ENCODE measurements at regions not wholly inside any gene's neighbourhood (a gene's known extent, or its start where the extent isn't known, plus 50 kb on each side); places are given as distances from the start of the nearest gene placed in this dataset.

DNA sequence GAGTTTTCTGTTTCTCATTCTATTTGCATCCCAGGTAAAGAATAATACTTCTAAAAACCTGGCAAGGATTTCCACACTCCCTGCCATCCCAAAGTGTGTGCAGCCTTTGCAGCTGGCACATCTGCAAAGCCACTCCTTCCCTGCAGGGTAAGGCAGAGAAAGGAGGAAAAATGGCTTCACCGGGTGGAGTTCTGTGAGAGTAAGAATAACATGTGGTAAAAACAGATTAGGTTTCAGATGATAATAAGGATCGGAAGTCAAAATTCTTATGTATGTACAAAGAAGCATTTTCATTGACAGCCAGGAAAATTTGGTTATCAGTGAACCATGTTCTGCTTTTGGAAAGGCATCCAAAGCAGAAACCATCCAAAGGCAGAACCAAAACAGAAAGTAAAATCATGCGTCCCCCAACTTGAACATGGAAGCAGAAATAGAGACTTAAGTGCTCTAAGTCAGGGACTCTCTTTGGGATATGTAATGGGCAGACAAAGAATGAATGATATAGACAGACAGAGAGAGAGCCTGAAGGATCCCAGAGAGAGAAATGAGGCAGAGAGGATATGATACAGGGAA is 192.6 kb upstream of the CCDC196 start:
- Histone ChIP-seq H3K4me2 (ENCODE audit: extremely low read depth, insufficient read depth, low read length) (no peak overlapping the region), H3K4me1 (ENCODE audit: control insufficient read depth, extremely low read depth, insufficient read depth, low read length) (no peaks in the 10 kb centered on the region), H3K27ac (ENCODE audit: insufficient read depth, low read length) (no peak overlapping the region), H3K9me3 (ENCODE audit: control insufficient read depth, insufficient read depth, low read depth, low read length) (no peaks in the 10 kb centered on the region), H4K20me1 (ENCODE audit: control insufficient read depth, extremely low read depth, insufficient read depth, low read length) (no peaks in the 10 kb centered on the region), H3K4me3 (replicated peaks in 1 of 4; ENCODE audit: control extremely low read depth in 1 of 4, insufficient read depth in 1 of 4, low read depth in 3 of 4, low read length in 4 of 4) (no peak overlapping the region), H2AFZ (ENCODE audit: low read length) (no peak overlapping the region), H3K36me3 (ENCODE audit: control insufficient read depth, insufficient read depth, low read length) (no peaks in the 10 kb centered on the region), H3K27me3 (ENCODE audit: control insufficient read depth, insufficient read depth, low read length) (no peaks in the 10 kb centered on the region), H3K9ac (ENCODE audit: insufficient read depth, low read length) (no peak overlapping the region), H3K79me2 (ENCODE audit: control insufficient read depth, insufficient read depth, low read length) (no peaks in the 10 kb centered on the region)
- TF ChIP-seq, protein P1, sequence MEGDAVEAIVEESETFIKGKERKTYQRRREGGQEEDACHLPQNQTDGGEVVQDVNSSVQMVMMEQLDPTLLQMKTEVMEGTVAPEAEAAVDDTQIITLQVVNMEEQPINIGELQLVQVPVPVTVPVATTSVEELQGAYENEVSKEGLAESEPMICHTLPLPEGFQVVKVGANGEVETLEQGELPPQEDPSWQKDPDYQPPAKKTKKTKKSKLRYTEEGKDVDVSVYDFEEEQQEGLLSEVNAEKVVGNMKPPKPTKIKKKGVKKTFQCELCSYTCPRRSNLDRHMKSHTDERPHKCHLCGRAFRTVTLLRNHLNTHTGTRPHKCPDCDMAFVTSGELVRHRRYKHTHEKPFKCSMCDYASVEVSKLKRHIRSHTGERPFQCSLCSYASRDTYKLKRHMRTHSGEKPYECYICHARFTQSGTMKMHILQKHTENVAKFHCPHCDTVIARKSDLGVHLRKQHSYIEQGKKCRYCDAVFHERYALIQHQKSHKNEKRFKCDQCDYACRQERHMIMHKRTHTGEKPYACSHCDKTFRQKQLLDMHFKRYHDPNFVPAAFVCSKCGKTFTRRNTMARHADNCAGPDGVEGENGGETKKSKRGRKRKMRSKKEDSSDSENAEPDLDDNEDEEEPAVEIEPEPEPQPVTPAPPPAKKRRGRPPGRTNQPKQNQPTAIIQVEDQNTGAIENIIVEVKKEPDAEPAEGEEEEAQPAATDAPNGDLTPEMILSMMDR (conservative IDR thresholded peaks at IDR 0.05 in 1 of 2, IDR thresholded peaks at IDR 0.05 in 1 of 2; ENCODE audit: low read depth in 1 of 2, low read length in 2 of 2): no peak
- no peak for TF ChIP-seq EZH2 (IDR thresholded peaks at IDR 0.05; ENCODE audit: low read length, missing control alignments)
- no peak for DNase-seq (ENCODE audit: low read depth in 2 of 2)

DNA sequence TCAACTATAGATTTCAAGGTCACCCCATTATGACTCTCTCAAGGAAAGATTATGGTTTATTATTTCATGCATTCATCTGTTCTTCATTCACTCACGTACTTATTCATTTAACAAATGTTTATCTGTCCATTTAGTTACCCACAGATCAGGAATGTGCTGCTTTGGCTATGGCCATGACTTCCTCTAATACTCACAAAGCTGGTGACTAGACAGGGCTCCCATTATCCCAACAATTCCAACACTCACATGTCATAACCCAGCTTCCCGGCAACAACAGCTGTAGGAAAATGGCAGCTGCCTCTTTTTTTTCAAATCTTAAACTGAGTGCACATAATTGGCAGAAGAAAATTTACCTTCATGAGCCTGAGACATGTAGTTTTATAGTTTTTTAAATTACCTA is 190.8 kb upstream of the CCDC196 start:
- Histone ChIP-seq H3K27ac (ENCODE audit: insufficient read depth, low read length) (no peak overlapping the region), H3K27me3 (ENCODE audit: control insufficient read depth, insufficient read depth, low read length) (no peaks in the 10 kb centered on the region), H4K20me1 (ENCODE audit: control insufficient read depth, extremely low read depth, insufficient read depth, low read length) (no peaks in the 10 kb centered on the region), H3K9me3 (ENCODE audit: control insufficient read depth, insufficient read depth, low read depth, low read length) (no peaks in the 10 kb centered on the region), H3K79me2 (ENCODE audit: control insufficient read depth, insufficient read depth, low read length) (no peaks in the 10 kb centered on the region), H3K4me1 (ENCODE audit: control insufficient read depth, extremely low read depth, insufficient read depth, low read length) (no peaks in the 10 kb centered on the region), H3K4me2 (ENCODE audit: extremely low read depth, insufficient read depth, low read length) (no peak overlapping the region), H3K4me3 (replicated peaks in 1 of 4; ENCODE audit: control extremely low read depth in 1 of 4, insufficient read depth in 1 of 4, low read depth in 3 of 4, low read length in 4 of 4) (no peak overlapping the region), H3K36me3 (ENCODE audit: control insufficient read depth, insufficient read depth, low read length) (no peaks in the 10 kb centered on the region), H2AFZ (ENCODE audit: low read length) (no peak overlapping the region), H3K9ac (ENCODE audit: insufficient read depth, low read length) (no peak overlapping the region)
- TF ChIP-seq EZH2 (IDR thresholded peaks at IDR 0.05; ENCODE audit: low read length, missing control alignments): no peak
- TF ChIP-seq, protein P1 (conservative IDR thresholded peaks at IDR 0.05 in 1 of 2, IDR thresholded peaks at IDR 0.05 in 1 of 2; ENCODE audit: low read depth in 1 of 2, low read length in 2 of 2): no peak
- DNase-seq (ENCODE audit: low read depth in 2 of 2): no peak

DNA sequence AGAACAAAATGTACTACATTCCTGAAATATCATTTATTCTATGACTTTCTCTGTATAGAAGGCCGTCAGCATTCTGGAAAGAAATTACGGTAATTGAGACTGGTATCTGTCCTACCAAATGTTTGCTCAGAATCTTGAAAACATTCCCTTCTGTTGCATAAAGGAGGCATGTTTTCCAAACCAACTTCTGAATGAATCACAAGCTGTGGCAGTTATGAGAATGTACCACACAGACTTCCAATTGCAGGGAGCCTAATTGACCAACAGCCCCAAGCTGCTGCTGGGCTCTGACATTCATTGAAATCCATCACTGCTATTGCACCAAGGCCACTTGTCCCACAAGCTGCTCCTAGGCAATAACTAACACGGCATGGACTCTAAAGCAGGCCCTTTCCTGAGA is 185.3 kb upstream of the CCDC196 start:
- Histone ChIP-seq H3K27me3 (ENCODE audit: control insufficient read depth, insufficient read depth, low read length) (no peaks in the 10 kb centered on the region), H3K9me3 (ENCODE audit: control insufficient read depth, insufficient read depth, low read depth, low read length) (no peaks in the 10 kb centered on the region), H3K4me1 (ENCODE audit: control insufficient read depth, extremely low read depth, insufficient read depth, low read length) (no peaks in the 10 kb centered on the region), H3K9ac (ENCODE audit: insufficient read depth, low read length) (no peak overlapping the region), H4K20me1 (ENCODE audit: control insufficient read depth, extremely low read depth, insufficient read depth, low read length) (no peaks in the 10 kb centered on the region), H2AFZ (ENCODE audit: low read length) (no peak overlapping the region), H3K4me3 (replicated peaks in 1 of 4; ENCODE audit: control extremely low read depth in 1 of 4, insufficient read depth in 1 of 4, low read depth in 3 of 4, low read length in 4 of 4) (no peak overlapping the region), H3K27ac (ENCODE audit: insufficient read depth, low read length) (no peak overlapping the region), H3K36me3 (ENCODE audit: control insufficient read depth, insufficient read depth, low read length) (no peaks in the 10 kb centered on the region), H3K4me2 (ENCODE audit: extremely low read depth, insufficient read depth, low read length) (no peak overlapping the region), H3K79me2 (ENCODE audit: control insufficient read depth, insufficient read depth, low read length) (no peaks in the 10 kb centered on the region)
- no peak for DNase-seq (ENCODE audit: low read depth in 2 of 2)
- TF ChIP-seq EZH2 (IDR thresholded peaks at IDR 0.05; ENCODE audit: low read length, missing control alignments): no peak

All from fibroblast of lung (primary cell).